ENCODE measurements at regions not wholly inside any gene's neighbourhood (a gene's known extent, or its start where the extent isn't known, plus 50 kb on each side); places are given as distances from the start of the nearest gene placed in this dataset.

DNA sequence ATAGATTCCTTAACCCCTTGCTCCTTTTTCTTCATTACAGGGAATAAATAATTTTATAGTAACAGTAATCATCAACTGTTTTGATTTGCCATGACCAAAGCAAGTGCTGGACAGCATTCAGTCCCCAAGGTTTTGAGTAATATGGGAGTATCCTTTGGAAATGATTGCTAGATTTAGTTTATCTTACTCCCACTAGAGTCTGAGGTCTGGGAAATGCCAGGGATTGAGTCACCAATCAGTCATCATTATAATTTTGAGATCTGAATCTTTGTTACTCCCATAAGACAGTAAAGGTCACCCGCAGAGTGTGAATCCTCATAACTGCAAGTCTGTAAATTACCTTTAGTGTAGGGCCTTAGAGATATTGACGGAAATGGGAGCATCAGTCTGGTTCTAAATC, 133.7 kb upstream of the SEMA3E start:
- Histone ChIP-seq H3K27me3 (no peaks in the 10 kb centered on the region), H3K9ac (ENCODE audit: low read depth in 2 of 2, low read length in 2 of 2) (no peak overlapping the region), H3K4me3 (no peak overlapping the region), H3K4me1 (no peaks in the 10 kb centered on the region), H3K36me3 (no peaks in the 10 kb centered on the region), H3K27ac (no peak overlapping the region), H3K9me3 (no peaks in the 10 kb centered on the region)
- intact Hi-C loops (cut with DNase I), result no loop called here
- TF ChIP-seq CTCF (IDR thresholded peaks at IDR 0.05), result no peak
- DNase-seq, result no peak

- Histone ChIP-seq H3K4me1 (no peaks in the 10 kb centered on the region), H3K27ac (no peak overlapping the region), H3K9me3 (no peaks in the 10 kb centered on the region), H3K4me3 (no peak overlapping the region), H3K9ac (ENCODE audit: low read depth in 2 of 2, low read length in 2 of 2) (no peak overlapping the region), H3K36me3 (no peaks in the 10 kb centered on the region), H3K27me3 (no peaks in the 10 kb centered on the region)
- no peak for TF ChIP-seq CTCF (IDR thresholded peaks at IDR 0.05)
- DNase-seq, result no peak
- intact Hi-C loops (cut with DNase I), result no loop called here
Measured at GRCh38 chr7:83778073-83778443, 129.1 kb upstream of the SEMA3E start.

DNA sequence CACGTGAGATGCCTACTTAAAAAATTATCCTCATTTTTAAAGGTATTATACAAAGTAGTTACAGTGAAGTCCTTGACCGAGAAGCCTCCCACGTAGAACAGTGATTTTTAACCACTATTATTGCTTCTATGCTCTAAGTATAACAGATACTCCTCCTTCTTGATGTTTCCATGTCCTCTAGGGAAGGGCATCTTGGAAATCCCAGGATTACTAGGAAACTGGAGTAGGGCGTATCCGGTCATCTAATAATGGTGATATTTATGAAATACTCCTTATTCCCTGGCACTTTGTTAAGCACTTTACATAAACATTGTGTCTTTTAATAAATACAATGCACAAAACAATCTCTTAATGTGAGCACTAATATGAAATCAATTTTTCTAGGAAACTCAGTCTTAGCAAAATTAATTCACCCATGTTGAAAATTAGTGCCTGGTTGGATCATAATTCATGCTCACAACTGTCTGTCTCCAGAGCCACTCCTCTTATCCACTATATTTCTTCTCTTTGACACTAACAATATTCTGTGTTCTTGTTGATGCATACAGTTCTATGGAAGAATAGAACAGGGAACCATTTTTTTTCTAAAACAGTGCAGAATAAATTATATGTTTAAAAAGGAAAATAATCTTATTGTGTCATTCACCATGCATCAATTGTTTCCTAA, 128.6 kb upstream of the SEMA3E start:
- Histone ChIP-seq H3K27ac (no peak overlapping the region), H3K9me3 (no peaks in the 10 kb centered on the region), H3K9ac (ENCODE audit: low read depth in 2 of 2, low read length in 2 of 2) (no peak overlapping the region), H3K36me3 (no peaks in the 10 kb centered on the region), H3K4me3 (no peak overlapping the region), H3K27me3 (no peaks in the 10 kb centered on the region), H3K4me1 (no peaks in the 10 kb centered on the region)
- no peak for DNase-seq
- TF ChIP-seq CTCF (IDR thresholded peaks at IDR 0.05), result no peak
- intact Hi-C loops (cut with DNase I), result no loop called here

GRCh38 chr7:83769407-83769806, 120.5 kb upstream of the SEMA3E start:
- no peaks in the 10 kb centered on the region for H3K27me3 ChIP-seq
- no peak for TF ChIP-seq CTCF (IDR thresholded peaks at IDR 0.05)
- no peak for DNase-seq
- H3K9me3 ChIP-seq, result no peaks in the 10 kb centered on the region
- intact Hi-C loops (cut with DNase I), result no loop called here
- no peaks in the 10 kb centered on the region for H3K4me1 ChIP-seq
- H3K27ac ChIP-seq, result no peak overlapping the region
- no peak overlapping the region for H3K9ac ChIP-seq (ENCODE audit: low read depth in 2 of 2, low read length in 2 of 2)
- H3K4me3 ChIP-seq, result no peak overlapping the region
- no peaks in the 10 kb centered on the region for H3K36me3 ChIP-seq

GRCh38 chr7:83751217-83751616, 102.3 kb upstream of the SEMA3E start:
- Histone ChIP-seq H3K27me3 (no peaks in the 10 kb centered on the region), H3K9me3 (no peaks in the 10 kb centered on the region), H3K9ac (ENCODE audit: low read depth in 2 of 2, low read length in 2 of 2) (no peak overlapping the region), H3K36me3 (no peaks in the 10 kb centered on the region), H3K4me3 (no peak overlapping the region), H3K4me1 (no peaks in the 10 kb centered on the region), H3K27ac (no peak overlapping the region)
- no peak for TF ChIP-seq CTCF (IDR thresholded peaks at IDR 0.05)
- intact Hi-C loops (cut with DNase I), result no loop called here
- no peak for DNase-seq
